ENCODE measurements at regions not wholly inside any gene's neighbourhood (a gene's known extent, or its start where the extent isn't known, plus 50 kb on each side); places are given as distances from the start of the nearest gene placed in this dataset.
A peak's percentile ranks its signal among the peaks of the same experiment; 100 is the strongest.
"Not testable (repeated sequence)": the region's sequence is repeated elsewhere in the genome, so short reads cannot be mapped to it uniquely, and the experiment has no call there.

DNA sequence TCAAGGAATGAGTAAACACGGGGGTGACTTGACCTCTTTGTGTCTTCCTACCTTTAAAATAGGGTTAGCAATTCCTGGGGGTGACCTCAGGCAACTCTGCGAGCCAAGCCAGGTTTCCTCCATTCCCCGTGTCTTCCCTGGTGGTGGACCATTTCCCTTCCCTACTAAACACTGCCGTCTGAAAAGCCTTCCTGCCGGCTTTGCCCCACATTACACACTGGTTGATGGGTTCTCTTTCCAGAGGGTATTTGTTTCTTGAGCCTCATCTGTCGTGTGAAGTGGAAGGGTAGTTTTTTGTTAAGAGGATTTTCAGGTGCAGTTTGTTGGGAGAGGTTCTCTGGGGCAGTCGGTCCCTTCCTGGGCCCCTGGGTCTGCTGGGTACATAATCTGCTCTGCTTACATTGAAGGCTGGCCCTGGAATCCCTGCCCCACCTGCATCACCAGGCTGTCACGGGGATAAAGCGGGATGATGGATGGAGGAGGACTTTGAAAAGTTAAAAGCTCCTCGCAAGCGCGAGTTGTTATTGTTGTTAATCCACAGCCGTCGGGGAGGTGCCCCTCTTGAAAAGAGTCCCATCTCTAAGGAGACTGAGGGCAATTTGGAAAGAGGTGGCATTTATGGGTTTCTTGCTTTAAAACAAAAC is 175.4 kb upstream of the SPRED2 start:
- H3K27ac ChIP-seq (ENCODE audit: insufficient read depth, low read depth, low read length, poor library complexity, severe bottlenecking): peak overlapping the region; percentile 38
- 53 to 61% methylated on average over 14 of the region's 14 CpGs for WGBS, 2 experiments

DNA sequence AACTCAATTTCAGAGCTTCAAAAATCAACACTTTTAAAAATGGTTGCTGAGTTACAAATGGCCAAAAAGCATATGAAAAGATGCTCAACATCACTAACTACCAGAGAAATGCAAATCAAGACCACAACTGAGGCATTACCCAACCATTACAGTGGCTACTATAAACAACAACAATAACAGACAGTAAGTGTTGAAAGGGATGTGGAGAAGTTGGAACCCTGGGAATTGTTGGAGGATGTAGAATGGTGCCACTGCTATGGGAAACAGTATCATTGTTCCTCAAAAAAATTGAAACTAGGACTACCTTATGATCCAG is 173.3 kb upstream of the SPRED2 start:
- Histone ChIP-seq H3K4me1 (ENCODE audit: control insufficient read depth, insufficient read depth, low read length) (peaks cover 18% of the 10 kb centered on the region), H3K9me3 (ENCODE audit: control insufficient read depth, low read length) (no peaks in the 10 kb centered on the region), H3K27me3 (ENCODE audit: control insufficient read depth, insufficient read depth, low read length, poor library complexity, severe bottlenecking) (no peaks in the 10 kb centered on the region), H3K4me3 (ENCODE audit: insufficient read depth, low read depth, low read length) (no peak overlapping the region), H3K36me3 (ENCODE audit: control insufficient read depth, insufficient read depth, low read length) (no peaks in the 10 kb centered on the region), H3K27ac (ENCODE audit: insufficient read depth, low read depth, low read length, poor library complexity, severe bottlenecking) (no peak overlapping the region)

More for the DNA sequence above, 175.4 kb upstream of the SPRED2 start:
- H3K36me3 ChIP-seq (ENCODE audit: control insufficient read depth, insufficient read depth, low read length): no peaks in the 10 kb centered on the region
- peaks cover 18% of the 10 kb centered on the region for H3K4me1 ChIP-seq (ENCODE audit: control insufficient read depth, insufficient read depth, low read length)
- H3K4me3 ChIP-seq (ENCODE audit: insufficient read depth, low read depth, low read length): no peak overlapping the region
- H3K27me3 ChIP-seq (ENCODE audit: control insufficient read depth, insufficient read depth, low read length, poor library complexity, severe bottlenecking): no peaks in the 10 kb centered on the region
- H3K9me3 ChIP-seq (ENCODE audit: control insufficient read depth, low read length): no peaks in the 10 kb centered on the region

DNA sequence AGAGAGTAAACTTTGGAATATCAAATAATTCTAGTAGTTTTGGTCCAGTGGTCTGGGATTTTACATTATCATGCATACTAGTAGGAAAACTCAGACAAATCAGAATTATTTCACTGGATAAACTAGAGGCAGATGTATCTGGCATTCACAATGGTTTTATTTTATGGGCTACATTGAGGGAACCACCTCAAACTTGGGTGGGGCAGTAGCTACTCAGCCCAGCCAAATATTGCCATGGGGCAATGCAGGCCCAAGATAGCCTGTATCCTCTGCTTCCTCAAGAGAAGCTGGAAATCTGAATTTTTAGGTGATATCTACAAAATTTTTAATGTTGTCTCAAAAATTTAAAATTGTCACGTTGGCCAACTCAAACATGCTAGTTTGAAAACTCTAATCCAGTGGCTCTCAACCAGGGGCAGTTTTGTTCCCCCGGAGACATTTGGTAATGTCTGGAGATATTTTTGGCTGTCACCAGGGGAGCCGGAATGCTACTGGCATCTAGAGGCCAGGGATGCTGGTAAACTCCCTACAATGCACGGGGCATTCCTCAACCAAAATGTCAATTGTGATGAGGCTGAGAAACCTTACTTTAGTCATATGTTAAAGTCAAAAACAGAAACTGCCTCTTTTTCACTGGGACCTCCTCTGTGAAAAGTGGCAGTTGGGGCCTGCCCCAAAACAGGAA is 172.8 kb upstream of the SPRED2 start:
- Histone ChIP-seq H3K27me3 (ENCODE audit: control insufficient read depth, insufficient read depth, low read length, poor library complexity, severe bottlenecking) (no peaks in the 10 kb centered on the region), H3K27ac (ENCODE audit: insufficient read depth, low read depth, low read length, poor library complexity, severe bottlenecking) (no peak overlapping the region), H3K36me3 (ENCODE audit: control insufficient read depth, insufficient read depth, low read length) (no peaks in the 10 kb centered on the region), H3K4me3 (ENCODE audit: insufficient read depth, low read depth, low read length) (no peak overlapping the region), H3K4me1 (ENCODE audit: control insufficient read depth, insufficient read depth, low read length) (peaks cover 18% of the 10 kb centered on the region), H3K9me3 (ENCODE audit: control insufficient read depth, low read length) (no peaks in the 10 kb centered on the region)
- WGBS, 2 experiments: 67 to 82% methylated on average over 3 to 4 of the region's 4 CpGs

- Histone ChIP-seq H3K4me3 (ENCODE audit: insufficient read depth, low read depth, low read length) (no peak overlapping the region), H3K9me3 (ENCODE audit: control insufficient read depth, low read length) (no peaks in the 10 kb centered on the region), H3K27me3 (ENCODE audit: control insufficient read depth, insufficient read depth, low read length, poor library complexity, severe bottlenecking) (no peaks in the 10 kb centered on the region), H3K36me3 (ENCODE audit: control insufficient read depth, insufficient read depth, low read length) (no peaks in the 10 kb centered on the region), H3K27ac (ENCODE audit: insufficient read depth, low read depth, low read length, poor library complexity, severe bottlenecking) (no peak overlapping the region), H3K4me1 (ENCODE audit: control insufficient read depth, insufficient read depth, low read length) (peaks cover 18% of the 10 kb centered on the region)
- WGBS, 2 experiments: 88% methylated on average over 4 of the region's 4 CpGs
These were observed 171.8 kb upstream of the SPRED2 start for GRCh38 chr2:65604246-65604645.

DNA sequence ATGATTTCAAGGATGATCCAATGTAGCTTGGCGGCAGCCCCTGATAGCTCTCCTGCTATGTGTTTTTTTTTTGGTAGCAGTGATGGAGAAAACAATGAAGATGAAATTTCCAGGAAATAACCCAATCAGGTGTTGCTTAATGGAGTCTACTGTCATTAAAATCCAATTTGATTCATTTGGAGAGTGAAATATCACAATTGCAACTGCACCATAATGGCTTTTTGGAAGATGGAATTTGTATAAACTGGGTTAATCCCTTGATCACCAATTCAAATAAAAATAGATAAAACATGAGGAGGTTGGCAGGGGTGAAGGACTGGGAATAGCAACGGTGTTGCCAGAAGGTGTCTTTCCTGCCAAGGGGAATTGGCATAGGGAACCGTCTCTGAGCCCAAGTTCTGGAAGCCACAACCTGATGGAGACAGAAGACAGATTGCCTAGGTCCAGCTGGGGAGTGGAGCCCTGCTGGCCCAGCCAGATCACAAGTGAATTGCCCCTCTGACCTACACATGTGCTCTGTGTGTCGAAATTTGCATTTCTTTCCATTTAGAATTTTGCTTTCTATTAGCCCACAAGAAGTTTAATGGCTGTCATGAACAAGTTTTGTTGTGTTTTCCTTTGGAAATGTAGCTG is 170.3 kb upstream of the SPRED2 start:
- no peaks in the 10 kb centered on the region for H3K36me3 ChIP-seq (ENCODE audit: control insufficient read depth, insufficient read depth, low read length)
- no peaks in the 10 kb centered on the region for H3K9me3 ChIP-seq (ENCODE audit: control insufficient read depth, low read length)
- 89 to 96% methylated on average over 4 of the region's 4 CpGs for WGBS, 2 experiments
- H3K27ac ChIP-seq (ENCODE audit: insufficient read depth, low read depth, low read length, poor library complexity, severe bottlenecking): no peak overlapping the region
- H3K4me1 ChIP-seq (ENCODE audit: control insufficient read depth, insufficient read depth, low read length): peaks cover 7% of the 10 kb centered on the region
- no peaks in the 10 kb centered on the region for H3K27me3 ChIP-seq (ENCODE audit: control insufficient read depth, insufficient read depth, low read length, poor library complexity, severe bottlenecking)
- no peak overlapping the region for H3K4me3 ChIP-seq (ENCODE audit: insufficient read depth, low read depth, low read length)

GRCh38 chr2:65600871-65601270 is 168.5 kb upstream of the SPRED2 start:
- not testable (repeated sequence) for H3K9me3 ChIP-seq (ENCODE audit: control insufficient read depth, low read length); H3K4me1 ChIP-seq (ENCODE audit: control insufficient read depth, insufficient read depth, low read length); H3K4me3 ChIP-seq (ENCODE audit: insufficient read depth, low read depth, low read length); H3K36me3 ChIP-seq (ENCODE audit: control insufficient read depth, insufficient read depth, low read length); H3K27me3 ChIP-seq (ENCODE audit: control insufficient read depth, insufficient read depth, low read length, poor library complexity, severe bottlenecking); H3K27ac ChIP-seq (ENCODE audit: insufficient read depth, low read depth, low read length, poor library complexity, severe bottlenecking)
- WGBS, 2 experiments: 97 to 99% methylated on average over 24 to 28 of the region's 33 CpGs

DNA sequence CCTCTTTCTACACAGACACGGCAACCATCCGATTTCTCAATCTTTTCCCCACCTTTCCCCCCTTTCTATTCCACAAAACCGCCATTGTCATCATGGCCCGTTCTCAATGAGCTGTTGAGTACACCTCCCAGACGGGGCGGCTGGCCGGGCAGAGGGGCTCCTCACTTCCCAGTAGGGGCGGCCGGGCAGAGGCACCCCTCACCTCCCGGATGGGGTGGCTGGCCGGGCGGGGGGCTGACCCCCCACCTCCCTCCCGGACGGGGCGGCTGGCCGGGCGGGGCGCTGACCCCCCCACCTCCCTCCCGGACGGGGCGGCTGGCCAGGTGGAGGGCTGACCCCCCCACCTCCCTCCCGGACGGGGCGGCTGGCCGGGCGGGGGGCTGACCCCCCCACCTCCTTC is 168.0 kb upstream of the SPRED2 start:
- not testable (repeated sequence) for H3K4me1 ChIP-seq (ENCODE audit: control insufficient read depth, insufficient read depth, low read length); H3K4me3 ChIP-seq (ENCODE audit: insufficient read depth, low read depth, low read length); H3K27me3 ChIP-seq (ENCODE audit: control insufficient read depth, insufficient read depth, low read length, poor library complexity, severe bottlenecking); H3K9me3 ChIP-seq (ENCODE audit: control insufficient read depth, low read length); H3K27ac ChIP-seq (ENCODE audit: insufficient read depth, low read depth, low read length, poor library complexity, severe bottlenecking); H3K36me3 ChIP-seq (ENCODE audit: control insufficient read depth, insufficient read depth, low read length)
- no CpG with 5 or more reads among the region's 26 CpGs for WGBS, 2 experiments

GRCh38 chr2:65599693-65600092 is 167.3 kb upstream of the SPRED2 start:
- Histone ChIP-seq H3K4me3 (ENCODE audit: insufficient read depth, low read depth, low read length) (no peak overlapping the region), H3K36me3 (ENCODE audit: control insufficient read depth, insufficient read depth, low read length) (no peaks in the 10 kb centered on the region), H3K4me1 (ENCODE audit: control insufficient read depth, insufficient read depth, low read length) (no peaks in the 10 kb centered on the region), H3K27me3 (ENCODE audit: control insufficient read depth, insufficient read depth, low read length, poor library complexity, severe bottlenecking) (no peaks in the 10 kb centered on the region), H3K9me3 (ENCODE audit: control insufficient read depth, low read length) (no peaks in the 10 kb centered on the region), H3K27ac (ENCODE audit: insufficient read depth, low read depth, low read length, poor library complexity, severe bottlenecking) (no peak overlapping the region)
- 94 to 95% methylated on average over 5 of the region's 6 CpGs for WGBS, 2 experiments

DNA sequence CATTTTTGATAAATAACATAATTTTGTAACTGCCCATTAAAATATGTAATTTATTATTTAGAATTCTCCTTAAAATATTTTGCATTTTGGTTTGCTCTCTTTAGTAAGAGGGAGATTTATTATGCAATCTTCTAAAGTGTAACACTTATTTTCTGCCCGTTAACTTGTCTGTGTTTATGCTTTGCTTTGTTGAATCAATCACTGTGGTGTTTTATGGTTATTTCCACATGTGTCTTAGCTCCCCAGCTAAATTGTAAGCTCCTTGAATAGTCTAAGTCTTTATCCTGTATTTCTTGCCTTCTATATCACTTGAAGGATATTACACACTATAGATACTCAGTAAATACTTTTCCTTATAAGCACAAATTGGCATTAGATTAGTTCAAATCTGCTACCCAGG is 166.6 kb upstream of the SPRED2 start:
- no peaks in the 10 kb centered on the region for H3K27me3 ChIP-seq (ENCODE audit: control insufficient read depth, insufficient read depth, low read length, poor library complexity, severe bottlenecking)
- no peak overlapping the region for H3K27ac ChIP-seq (ENCODE audit: insufficient read depth, low read depth, low read length, poor library complexity, severe bottlenecking)
- no peaks in the 10 kb centered on the region for H3K9me3 ChIP-seq (ENCODE audit: control insufficient read depth, low read length)
- no peaks in the 10 kb centered on the region for H3K4me1 ChIP-seq (ENCODE audit: control insufficient read depth, insufficient read depth, low read length)
- WGBS, 2 experiments: 100% methylated on average over 1 of the region's 1 CpG
- H3K36me3 ChIP-seq (ENCODE audit: control insufficient read depth, insufficient read depth, low read length): no peaks in the 10 kb centered on the region
- H3K4me3 ChIP-seq (ENCODE audit: insufficient read depth, low read depth, low read length): no peak overlapping the region

DNA sequence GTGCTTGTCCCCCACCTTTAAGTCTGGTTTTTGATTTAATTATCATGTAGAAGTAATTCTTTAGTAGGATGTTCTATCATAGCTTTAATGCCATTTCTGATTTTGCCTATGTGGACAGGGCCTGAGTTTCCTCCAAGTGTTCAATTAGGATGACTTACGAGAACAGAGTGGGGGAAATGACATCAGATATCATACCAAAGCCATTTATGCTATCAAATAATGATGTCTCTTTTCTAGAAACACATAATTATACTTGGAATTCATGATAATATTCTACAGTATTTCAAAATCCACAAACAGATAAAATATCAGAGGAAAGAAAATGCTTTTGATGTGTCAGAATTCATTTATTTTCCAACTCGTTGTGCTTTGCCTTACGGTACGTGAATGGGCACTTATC is 165.9 kb upstream of the SPRED2 start:
- Histone ChIP-seq H3K4me3 (ENCODE audit: insufficient read depth, low read depth, low read length) (no peak overlapping the region), H3K9me3 (ENCODE audit: control insufficient read depth, low read length) (no peaks in the 10 kb centered on the region), H3K36me3 (ENCODE audit: control insufficient read depth, insufficient read depth, low read length) (no peaks in the 10 kb centered on the region), H3K27me3 (ENCODE audit: control insufficient read depth, insufficient read depth, low read length, poor library complexity, severe bottlenecking) (no peaks in the 10 kb centered on the region), H3K4me1 (ENCODE audit: control insufficient read depth, insufficient read depth, low read length) (no peaks in the 10 kb centered on the region), H3K27ac (ENCODE audit: insufficient read depth, low read depth, low read length, poor library complexity, severe bottlenecking) (no peak overlapping the region)
- 91 to 96% methylated on average over 3 to 4 of the region's 4 CpGs for WGBS, 2 experiments
